SK-N-SH (cell line): ENCODE measurements at regions not wholly inside any gene's neighbourhood (a gene's known extent, or its start where the extent isn't known, plus 50 kb on each side); places are given as distances from the start of the nearest gene placed in this dataset.

ENCODE experiments used
- CTCF ChIA-PET: fragments of 300-600, 350-600 bp; formaldehyde crosslinking; extraction: SDS; loops from one replicate; lab custom pipeline; 2021; lab: Yijun Ruan, JAX
- POLR2A ChIA-PET: fragments of 350-600 bp; sonication (Branson Sonifier 250); formaldehyde crosslinking; extraction: SDS; loops from one replicate; lab custom pipeline; 2020; ENCODE audit warnings: antibody characterized with exemption, inconsistent platforms; lab: Yijun Ruan, JAX
- DNase-seq: peaks from one replicate; pipeline ENCODE4 v3.0.0; 2012
- H2AFZ ChIP-seq: fragments of 200-600 bp; sonication (generic); 2 replicates; pipeline ENCODE4 v1.8.1; 2016; ENCODE audit warnings: antibody characterized with exemption, mild to moderate bottlenecking, low read depth
- H3F3A ChIP-seq: fragments of 200-600 bp; sonication (generic); replicated peaks from 2 replicates; pipeline ENCODE3; 2016; ENCODE audit warnings: antibody characterized with exemption, mild to moderate bottlenecking; ENCODE audit not compliant: insufficient read depth
- H3K27ac ChIP-seq, 2 experiments: fragments of 200-500 bp in 1 of 2; fragments of 200-600 bp in 1 of 2; sonication (Bioruptor generic) in 1 of 2; sonication (generic), shearing (Covaris generic) in 1 of 2; 2 replicates each; pipeline versions ENCODE4 v1.5.1 to v1.6.1; 2014 to 2016; ENCODE audit warnings: low read depth in 2 of 2, inconsistent platforms in 1 of 2, low read length in 1 of 2, mild to moderate bottlenecking in 1 of 2, mixed read lengths in 1 of 2
- H3K27me3 ChIP-seq: fragments of 200-600 bp; sonication (generic), shearing (Covaris generic); 2 replicates; pipeline ENCODE4 v1.6.1; 2016; ENCODE audit warnings: mixed run types; ENCODE audit not compliant: insufficient read depth
- H3K36me3 ChIP-seq, 2 experiments: fragments of 200-500 bp in 1 of 2; fragments of 200-600 bp in 1 of 2; sonication (Bioruptor generic) in 1 of 2; sonication (generic) in 1 of 2; replicated peaks in 1 of 2; 2 replicates each; pipeline versions ENCODE3 to v1.5.1; 2014 to 2016; ENCODE audit warnings: low read length in 1 of 2, mild to moderate bottlenecking in 1 of 2; ENCODE audit not compliant: insufficient read depth in 2 of 2, control insufficient read depth in 1 of 2
- H3K4me1 ChIP-seq, 2 experiments: fragments of 200-500 bp in 1 of 2; fragments of 200-600 bp in 1 of 2; sonication (Bioruptor generic) in 1 of 2; sonication (generic), shearing (Covaris generic) in 1 of 2; 2 replicates each; pipeline versions ENCODE4 v1.5.1 to v1.6.1; 2014 to 2016; ENCODE audit warnings: low read depth in 1 of 2, low read length in 1 of 2, mixed run types in 1 of 2; ENCODE audit not compliant: insufficient read depth in 2 of 2, control insufficient read depth in 1 of 2
- H3K4me2 ChIP-seq: fragments of 200-600 bp; sonication (generic), shearing (Covaris generic); 2 replicates; pipeline ENCODE4 v1.6.1; 2017; ENCODE audit warnings: mixed run types
- H3K4me3 ChIP-seq, 2 experiments: fragments of 200-500 bp in 1 of 2; fragments of 200-600 bp in 1 of 2; sonication (Bioruptor generic) in 1 of 2; sonication (generic), shearing (Covaris generic) in 1 of 2; 2 replicates each; pipeline versions ENCODE4 v1.5.1 to v1.8.1; 2014 to 2016; ENCODE audit warnings: low read depth in 2 of 2, inconsistent platforms in 1 of 2, low read length in 1 of 2, mild to moderate bottlenecking in 1 of 2, mixed read lengths in 1 of 2, moderate library complexity in 1 of 2
- H3K79me2 ChIP-seq: fragments of 200-600 bp; sonication (generic); 2 replicates; pipeline ENCODE4 v1.8.1; 2017; ENCODE audit warnings: mild to moderate bottlenecking; ENCODE audit not compliant: insufficient read depth
- H3K9ac ChIP-seq: fragments of 200-600 bp; sonication (generic); 2 replicates; pipeline ENCODE4 v1.6.1; 2017; ENCODE audit warnings: mixed run types
- H3K9me2 ChIP-seq: fragments of 200-600 bp; sonication (generic); 2 replicates; pipeline ENCODE4 v1.6.1; 2017; ENCODE audit warnings: mixed run types
- H3K9me3 ChIP-seq: fragments of 200-600 bp; sonication (generic); 2 replicates; pipeline ENCODE4 v1.6.1; 2017; ENCODE audit warnings: mixed run types, mild to moderate bottlenecking, moderate library complexity
- H4K20me1 ChIP-seq: fragments of 200-600 bp; sonication (generic); 2 replicates; pipeline ENCODE4 v1.6.1; 2017; ENCODE audit warnings: mild to moderate bottlenecking, mixed run types; ENCODE audit not compliant: insufficient read depth
- CHD2 ChIP-seq: fragments of 150-350 bp; IDR thresholded peaks from 2 replicates; pipeline ENCODE4 v1.6.1; 2018; ENCODE audit warnings: low read length; ENCODE audit not compliant: partially characterized antibody
- CTCF ChIP-seq: fragments of 200-600 bp; sonication (generic); IDR thresholded peaks from 2 replicates; pipeline ENCODE4 v1.6.1; 2017; ENCODE audit warnings: antibody characterized with exemption, mild to moderate bottlenecking, moderate library complexity
- EP300 ChIP-seq, 2 experiments: IDR thresholded peaks; 2 replicates each; pipeline versions ENCODE4 v1.4.0 to v1.6.1; 2012; ENCODE audit warnings: borderline replicate concordance in 1 of 2, low read depth in 1 of 2, low read length in 1 of 2
- FOSL2 ChIP-seq: IDR thresholded peaks from 2 replicates; pipeline ENCODE4 v1.4.0; 2012; ENCODE audit warnings: low read depth, mild to moderate bottlenecking, moderate library complexity, borderline replicate concordance
- GATA2 ChIP-seq: sonication (generic); formaldehyde crosslinking; IDR thresholded peaks from 2 replicates; pipeline ENCODE4 v1.5.0; 2020; ENCODE audit warnings: mild to moderate bottlenecking, missing genetic modification reagents
- JUND ChIP-seq: IDR thresholded peaks from 2 replicates; pipeline ENCODE4 v1.4.0; 2012
- MAX ChIP-seq: IDR thresholded peaks from 2 replicates; pipeline ENCODE4 v1.4.0; 2012; ENCODE audit warnings: low read depth
- MEF2A ChIP-seq: IDR thresholded peaks from 2 replicates; pipeline ENCODE4 v1.4.0; 2012; ENCODE audit warnings: low read depth, borderline replicate concordance
- NRF1 ChIP-seq: IDR thresholded peaks from 2 replicates; pipeline ENCODE4 v1.6.1; 2012; ENCODE audit warnings: low read depth, mild to moderate bottlenecking, low read length
- PBX3 ChIP-seq: IDR thresholded peaks from 2 replicates; pipeline ENCODE4; 2012
- RCOR1 ChIP-seq: fragments of 150-350 bp; IDR thresholded peaks from 2 replicates; pipeline ENCODE4 v1.6.1; 2017; ENCODE audit warnings: antibody characterized with exemption, low read length
- RXRA ChIP-seq: IDR thresholded peaks from 2 replicates; pipeline ENCODE4 v1.4.0; 2012; ENCODE audit warnings: low read depth, mild to moderate bottlenecking, borderline replicate concordance
- SIN3A ChIP-seq: IDR thresholded peaks from 2 replicates; pipeline ENCODE4 v1.6.1; 2012; ENCODE audit warnings: low read depth, mild to moderate bottlenecking, low read length, moderate library complexity, borderline replicate concordance
- SMC3 ChIP-seq: IDR thresholded peaks from 2 replicates; pipeline ENCODE4 v1.6.1; 2012; ENCODE audit warnings: low read depth, low read length, improper control_type of control experiment
- TCF12 ChIP-seq: IDR thresholded peaks from 2 replicates; pipeline ENCODE4 v1.4.0; 2012
- TEAD4 ChIP-seq: IDR thresholded peaks from 2 replicates; pipeline ENCODE4 v1.4.0; 2012; ENCODE audit warnings: mild to moderate bottlenecking, borderline replicate concordance; ENCODE audit not compliant: insufficient read depth
- USF1 ChIP-seq: IDR thresholded peaks from 2 replicates; pipeline ENCODE4 v1.4.0; 2012; ENCODE audit warnings: low read depth, borderline replicate concordance
- YY1 ChIP-seq: IDR thresholded peaks from 2 replicates; pipeline ENCODE4 v1.4.0; 2012; ENCODE audit warnings: low read depth, mild to moderate bottlenecking
- ZBTB33 ChIP-seq: IDR thresholded peaks from 2 replicates; pipeline ENCODE4 v1.4.0; 2012; ENCODE audit warnings: low read depth, borderline replicate concordance
- WGBS: methylation state at CpG from one replicate; pipeline ENCODE4 v1.1.6; 2017; ENCODE audit warnings: low lambda C conversion rate; 5-methylcytosine and 5-hydroxymethylcytosine counted together

- Histone ChIP-seq H3K4me1 (peaks cover 12 to 19% of the 10 kb centered on the region in 2 experiments; a peak in 2 of 4 replicates), H3K4me2 (no peak overlapping the region), H3F3A (no peaks in the 10 kb centered on the region), H3K9me2 (no peaks in the 10 kb centered on the region), H3K9me3 (no peaks in the 10 kb centered on the region), H3K79me2 (no peaks in the 10 kb centered on the region), H2AFZ (no peak overlapping the region), H3K36me3 (no peaks in the 10 kb centered on the region), H3K27me3 (no peaks in the 10 kb centered on the region), H3K27ac (no peak overlapping the region), H4K20me1 (no peaks in the 10 kb centered on the region), H3K9ac (no peak overlapping the region), H3K4me3 (no peak overlapping the region)
- ChIA-PET POLR2A (no interaction called here), CTCF (interaction anchor here (0.7 to 6.7 kb wide), 8 partner anchors 10 to 585 kb away, joined by 3 to 53 read pairs (median 5); no protein-coding TSS in a partner anchor)
- 84% methylated on average over 11 of the region's 11 CpGs for WGBS
- DNase-seq = no peak
- TF ChIP-seq TEAD4 = no peak
- TF ChIP-seq TCF12 = peak; percentile 25; the same call in 1 of the 2 replicates
- no peak for TF ChIP-seq JUND
Measured at GRCh38 chr2:42957109-42957860, 164.9 kb upstream of the HAAO start.

- peak overlapping the region; percentile 0; the same call in 1 of the 2 replicates for H3K9ac ChIP-seq
- H3K4me2 ChIP-seq = peak overlapping the region; percentile 31
- peaks cover 9% of the 10 kb centered on the region for H3F3A ChIP-seq
- no peak for DNase-seq
- no peaks in the 10 kb centered on the region for H3K27me3 ChIP-seq
- no peaks in the 10 kb centered on the region for H4K20me1 ChIP-seq
- peaks cover 0 to 21% of the 10 kb centered on the region in 2 experiments; a peak in 2 of 4 replicates for H3K4me1 ChIP-seq
- CTCF ChIA-PET = interaction anchor here (0.9 to 2.8 kb wide), 5 partner anchors 17 to 531 kb away, joined by 3 to 15 read pairs (median 5); no protein-coding TSS in a partner anchor
- H3K36me3 ChIP-seq = no peaks in the 10 kb centered on the region
- POLR2A ChIA-PET = interaction anchor here (1.2 kb wide), 1 partner anchor 48 kb away, joined by 3 read pairs; no protein-coding TSS in a partner anchor
- no peaks in the 10 kb centered on the region for H3K9me3 ChIP-seq
- peak overlapping the region in 1 of 2 experiments; percentile 64; a peak in 2 of 4 replicates for H3K27ac ChIP-seq
- WGBS = 78% methylated on average over 11 of the region's 13 CpGs
- peak overlapping the region; percentile 9; the same call in 1 of the 2 replicates for H2AFZ ChIP-seq
- H3K4me3 ChIP-seq = no peak overlapping the region
- H3K9me2 ChIP-seq = no peaks in the 10 kb centered on the region
- H3K79me2 ChIP-seq = no peaks in the 10 kb centered on the region
- TF ChIP-seq FOSL2 = no peak
- TF ChIP-seq MEF2A = no peak
- TF ChIP-seq MAX = peak; percentile 39; the same call in 1 of the 2 replicates
- TF ChIP-seq TCF12 = peak; percentile 64; the same call in 1 of the 2 replicates
- no peak for TF ChIP-seq RCOR1
- no peak for TF ChIP-seq CHD2
- TF ChIP-seq NRF1 = no peak
- 0 out of 2 replicates have a peak, but pooled peaks have one; percentile 8 for TF ChIP-seq PBX3
- TF ChIP-seq TEAD4 = peak; percentile 75; the same call in 1 of the 2 replicates
- no peak for TF ChIP-seq USF1
- no peak for TF ChIP-seq SMC3
- TF ChIP-seq CTCF = no peak
- TF ChIP-seq YY1 = no peak
- peak; percentile 20; the same call in 1 of the 2 replicates for TF ChIP-seq RXRA
- TF ChIP-seq SIN3A = no peak
- no peak for TF ChIP-seq ZBTB33
- peak in 1 of 2 experiments; percentile 37; a peak in 1 of 4 replicates for TF ChIP-seq EP300 (IDR thresholded peaks at IDR 0.05; ENCODE audit: borderline replicate concordance in 1 of 2, low read depth in 1 of 2, low read length in 1 of 2)
- no peak for TF ChIP-seq GATA2
Measured at GRCh38 chr2:42954227-42954962, 162.0 kb upstream of the HAAO start.
